GM12891 (cell line): ENCODE measurements at regions not wholly inside any gene's neighbourhood (a gene's known extent, or its start where the extent isn't known, plus 50 kb on each side); places are given as distances from the start of the nearest gene placed in this dataset.
"Not testable (repeated sequence)": the region's sequence is repeated elsewhere in the genome, so short reads cannot be mapped to it uniquely, and the experiment has no call there.

ENCODE experiments used
- POLR2A ChIP-seq: IDR thresholded peaks from 2 replicates; pipeline ENCODE4 v1.6.1; 2011; ENCODE audit warnings: low read depth, low read length, control low read depth
- POLR2AphosphoS5 ChIP-seq: IDR thresholded peaks from 2 replicates; pipeline ENCODE4 v1.6.1; 2011; ENCODE audit warnings: low read depth, low read length, control low read depth
- SPI1 ChIP-seq: IDR thresholded peaks from 2 replicates; pipeline ENCODE4 v1.6.1; 2011; ENCODE audit warnings: low read depth, low read length, control low read depth
- TAF1 ChIP-seq: IDR thresholded peaks from 2 replicates; pipeline ENCODE4 v1.6.1; 2011; ENCODE audit warnings: low read depth, low read length, control low read depth

GRCh38 chr17:16856846-16857245 is 115.1 kb downstream of the TNFRSF13B start:
- not testable (repeated sequence) for TF ChIP-seq POLR2AphosphoS5, TAF1, POLR2A, SPI1
